Nephron progenitor cell (in vitro differentiated cells): ENCODE measurements at regions not wholly inside any gene's neighbourhood (a gene's known extent, or its start where the extent isn't known, plus 50 kb on each side); places are given as distances from the start of the nearest gene placed in this dataset.

Experiments
- DNase-seq: peaks from one replicate; pipeline ENCODE4 v3.0.0; 2021
- H3K27ac Mint-ChIP-seq: 2 replicates; pipeline ENCODE4 v1.8.0; 2021; ENCODE audit warnings: mild to moderate bottlenecking, moderate library complexity, mixed read lengths
- H3K27me3 Mint-ChIP-seq: 2 replicates; pipeline ENCODE4 v1.8.0; 2021; ENCODE audit warnings: mild to moderate bottlenecking, low read depth, mixed read lengths; ENCODE audit not compliant: poor library complexity
- H3K36me3 Mint-ChIP-seq: 2 replicates; pipeline ENCODE4 v1.8.0; 2021; ENCODE audit warnings: low read depth, mixed read lengths
- H3K4me1 Mint-ChIP-seq: 2 replicates; pipeline ENCODE4 v1.8.0; 2021; ENCODE audit warnings: mixed read lengths
- H3K4me3 Mint-ChIP-seq: 2 replicates; pipeline ENCODE4 v1.8.0; 2021; ENCODE audit warnings: mild to moderate bottlenecking, moderate library complexity, mixed read lengths
- H3K9me3 Mint-ChIP-seq: 2 replicates; pipeline ENCODE4 v1.8.0; 2021; ENCODE audit warnings: mild to moderate bottlenecking, moderate library complexity, mixed read lengths
- CTCF ChIP-seq: fragments of 200-600 bp; sonication (generic); IDR thresholded peaks from 2 replicates; pipeline ENCODE4 v1.5.0; 2021; ENCODE audit warnings: antibody characterized with exemption

GRCh38 chr1:190792873-190793272, 315.2 kb upstream of the BRINP3 start:
- H3K4me3 Mint-ChIP-seq, result no peak overlapping the region

GRCh38 chr1:190807629-190808028, 330.0 kb upstream of the BRINP3 start:
- DNase-seq, result no peak
- no peaks in the 10 kb centered on the region for H3K9me3 Mint-ChIP-seq
- H3K4me3 Mint-ChIP-seq, result no peak overlapping the region
- no peak overlapping the region for H3K27ac Mint-ChIP-seq
- H3K36me3 Mint-ChIP-seq, result no peaks in the 10 kb centered on the region
- no peaks in the 10 kb centered on the region for H3K4me1 Mint-ChIP-seq
- no peak for TF ChIP-seq CTCF
- H3K27me3 Mint-ChIP-seq, result no peaks in the 10 kb centered on the region

More at GRCh38 chr1:190792873-190793272, 315.2 kb upstream of the BRINP3 start:
- Mint-ChIP-seq H3K27me3 (no peaks in the 10 kb centered on the region), H3K9me3 (no peaks in the 10 kb centered on the region), H3K27ac (peak overlapping the region; percentile 15), H3K4me1 (no peaks in the 10 kb centered on the region), H3K36me3 (no peaks in the 10 kb centered on the region)
- no peak for DNase-seq
- no peak for TF ChIP-seq CTCF

- Mint-ChIP-seq H3K36me3 (no peaks in the 10 kb centered on the region), H3K9me3 (no peaks in the 10 kb centered on the region), H3K27ac (no peak overlapping the region), H3K4me1 (no peaks in the 10 kb centered on the region), H3K27me3 (no peaks in the 10 kb centered on the region), H3K4me3 (no peak overlapping the region)
- TF ChIP-seq CTCF, result no peak
- no peak for DNase-seq
Observed at GRCh38 chr1:190808035-190808434, 330.4 kb upstream of the BRINP3 start.

- H3K36me3 Mint-ChIP-seq, result no peaks in the 10 kb centered on the region
- no peaks in the 10 kb centered on the region for H3K4me1 Mint-ChIP-seq
- H3K27ac Mint-ChIP-seq, result no peak overlapping the region
- no peak overlapping the region for H3K4me3 Mint-ChIP-seq
- DNase-seq, result no peak
- TF ChIP-seq CTCF, result no peak
- no peaks in the 10 kb centered on the region for H3K27me3 Mint-ChIP-seq
- no peaks in the 10 kb centered on the region for H3K9me3 Mint-ChIP-seq
Observed at GRCh38 chr1:190809312-190809711, 331.6 kb upstream of the BRINP3 start.

GRCh38 chr1:190812996-190813395, 335.3 kb upstream of the BRINP3 start:
- Mint-ChIP-seq H3K9me3 (no peaks in the 10 kb centered on the region), H3K4me3 (no peak overlapping the region), H3K27me3 (no peaks in the 10 kb centered on the region), H3K4me1 (no peaks in the 10 kb centered on the region), H3K36me3 (no peaks in the 10 kb centered on the region), H3K27ac (no peak overlapping the region)
- no peak for TF ChIP-seq CTCF
- no peak for DNase-seq

GRCh38 chr1:190832511-190832910, 354.8 kb upstream of the BRINP3 start:
- Mint-ChIP-seq H3K4me1 (no peaks in the 10 kb centered on the region), H3K9me3 (no peaks in the 10 kb centered on the region), H3K36me3 (no peaks in the 10 kb centered on the region), H3K4me3 (no peak overlapping the region), H3K27me3 (no peaks in the 10 kb centered on the region), H3K27ac (no peak overlapping the region)
- DNase-seq, result no peak
- TF ChIP-seq CTCF, result no peak
